Mesothelial cell of epicardium (in vitro differentiated cells): ENCODE measurements at regions not wholly inside any gene's neighbourhood (a gene's known extent, or its start where the extent isn't known, plus 50 kb on each side); places are given as distances from the start of the nearest gene placed in this dataset.
"Not testable (repeated sequence)": the region's sequence is repeated elsewhere in the genome, so short reads cannot be mapped to it uniquely, and the experiment has no call there.

Source experiments
- DNase-seq, 2 experiments: peaks; one replicate each; pipeline ENCODE4 v3.0.0; 2021; ENCODE audit warnings: low spot score in 2 of 2; ENCODE audit not compliant: unreplicated experiment in 2 of 2
- H3K27ac Mint-ChIP-seq: 2 replicates; pipeline ENCODE4 v1.8.0; 2021; ENCODE audit warnings: mixed read lengths
- H3K27me3 Mint-ChIP-seq: 2 replicates; pipeline ENCODE4 v1.8.0; 2021; ENCODE audit warnings: low read depth, mixed read lengths
- H3K36me3 Mint-ChIP-seq: 2 replicates; pipeline ENCODE4 v1.8.0; 2021; ENCODE audit warnings: mixed read lengths
- H3K4me1 Mint-ChIP-seq: 2 replicates; pipeline ENCODE4 v1.8.0; 2021; ENCODE audit warnings: mixed read lengths
- H3K4me3 Mint-ChIP-seq: 2 replicates; pipeline ENCODE4 v1.8.0; 2021; ENCODE audit warnings: mild to moderate bottlenecking, moderate library complexity, mixed read lengths
- H3K9me3 Mint-ChIP-seq: 2 replicates; pipeline ENCODE4 v1.8.0; 2021; ENCODE audit warnings: mixed read lengths
- CTCF ChIP-seq: fragments of 200-600 bp; sonication (generic); IDR thresholded peaks from one replicate; pipeline ENCODE4 v1.5.0; 2021; ENCODE audit warnings: antibody characterized with exemption; ENCODE audit not compliant: unreplicated experiment

DNA sequence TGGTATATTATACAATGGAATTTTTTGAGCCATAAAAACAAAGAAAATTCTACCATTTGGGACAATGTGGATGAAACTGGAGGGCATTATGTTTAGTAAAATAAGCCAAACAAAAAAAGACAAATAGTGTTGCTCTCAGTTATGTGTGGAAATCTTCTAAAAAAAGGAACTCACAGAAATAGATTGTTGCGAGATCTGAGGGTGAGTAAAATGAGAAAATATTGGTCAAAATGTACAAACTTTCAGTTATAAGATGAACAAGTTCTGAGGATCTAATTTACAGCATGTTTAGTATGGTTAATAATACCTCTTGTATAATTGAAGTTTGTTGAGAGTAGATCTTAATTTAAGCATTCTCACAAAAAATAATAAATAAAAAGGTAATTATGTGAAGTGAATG is 291.2 kb downstream of the KIF20B start:
- Mint-ChIP-seq H3K9me3 (peaks cover 16% of the 10 kb centered on the region), H3K4me3 (no peak overlapping the region), H3K27me3 (no peaks in the 10 kb centered on the region), H3K36me3 (peaks cover 2% of the 10 kb centered on the region), H3K27ac (no peak overlapping the region), H3K4me1 (no peaks in the 10 kb centered on the region)
- TF ChIP-seq CTCF: no peak
- DNase-seq: no peak

DNA sequence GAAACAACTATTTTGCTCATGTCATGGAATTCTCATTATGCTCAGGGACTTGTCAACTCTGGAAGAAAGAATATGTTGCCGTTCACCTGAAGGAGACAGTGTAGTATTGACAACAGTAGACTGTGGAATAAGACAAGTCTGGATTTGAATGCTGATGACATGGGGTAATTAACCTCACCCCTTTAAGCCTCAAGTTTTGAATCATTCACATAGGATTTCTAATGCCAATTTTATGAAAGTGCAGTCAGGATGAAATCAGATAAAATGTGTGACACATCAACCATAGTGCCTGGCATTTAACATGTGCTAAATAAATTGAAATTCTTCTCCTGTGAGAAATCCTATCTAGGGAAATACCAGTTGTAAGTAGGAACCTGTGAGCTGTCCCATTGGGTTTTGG is 305.8 kb downstream of the KIF20B start:
- Mint-ChIP-seq H3K9me3 (peaks cover 19% of the 10 kb centered on the region), H3K4me3 (no peak overlapping the region), H3K4me1 (no peaks in the 10 kb centered on the region), H3K36me3 (no peaks in the 10 kb centered on the region), H3K27ac (no peak overlapping the region), H3K27me3 (no peaks in the 10 kb centered on the region)
- no peak for DNase-seq
- no peak for TF ChIP-seq CTCF

GRCh38 chr10:90011281-90011680 is 309.9 kb downstream of the KIF20B start:
- H3K4me1 Mint-ChIP-seq, H3K27me3 Mint-ChIP-seq, H3K4me3 Mint-ChIP-seq, DNase-seq, H3K36me3 Mint-ChIP-seq, H3K27ac Mint-ChIP-seq: not testable (repeated sequence)
- peaks cover 19% of the 10 kb centered on the region for H3K9me3 Mint-ChIP-seq

GRCh38 chr10:90018819-90019218 is 317.4 kb downstream of the KIF20B start:
- no peak overlapping the region for H3K27ac Mint-ChIP-seq
- TF ChIP-seq CTCF: no peak
- no peaks in the 10 kb centered on the region for H3K9me3 Mint-ChIP-seq
- H3K4me1 Mint-ChIP-seq: no peaks in the 10 kb centered on the region
- no peaks in the 10 kb centered on the region for H3K36me3 Mint-ChIP-seq
- no peaks in the 10 kb centered on the region for H3K27me3 Mint-ChIP-seq
- no peak for DNase-seq
- H3K4me3 Mint-ChIP-seq: no peak overlapping the region

GRCh38 chr10:90020506-90020905 is 319.1 kb downstream of the KIF20B start:
- Mint-ChIP-seq H3K36me3 (no peaks in the 10 kb centered on the region), H3K9me3 (no peaks in the 10 kb centered on the region), H3K4me1 (no peaks in the 10 kb centered on the region), H3K4me3 (no peak overlapping the region), H3K27ac (no peak overlapping the region), H3K27me3 (no peaks in the 10 kb centered on the region)
- no peak for DNase-seq
- TF ChIP-seq CTCF: no peak

DNA sequence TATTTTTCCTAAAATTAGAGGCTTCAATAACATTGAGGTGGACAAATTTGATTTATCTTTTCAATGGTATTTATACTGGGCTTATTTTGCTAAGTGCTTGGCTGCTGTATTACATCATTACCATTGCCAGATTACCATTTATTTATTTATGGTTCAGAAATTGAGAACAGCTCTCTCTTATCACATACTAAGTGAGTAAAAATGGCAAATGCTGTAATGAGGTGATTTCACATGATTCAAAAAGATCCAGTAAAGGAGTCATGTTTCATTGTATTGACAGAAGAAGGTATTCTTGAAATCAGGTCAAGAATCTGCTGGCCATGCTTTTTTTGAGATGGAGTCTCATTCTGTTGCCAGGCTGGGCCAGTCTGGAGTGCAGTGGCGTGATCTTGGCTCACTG is 322.6 kb downstream of the KIF20B start:
- DNase-seq: no peak
- H3K9me3 Mint-ChIP-seq: peaks cover 17% of the 10 kb centered on the region
- H3K4me1 Mint-ChIP-seq: peaks cover 5% of the 10 kb centered on the region
- no peaks in the 10 kb centered on the region for H3K27me3 Mint-ChIP-seq
- no peak for TF ChIP-seq CTCF
- no peak overlapping the region for H3K4me3 Mint-ChIP-seq
- H3K36me3 Mint-ChIP-seq: no peaks in the 10 kb centered on the region
- H3K27ac Mint-ChIP-seq: no peak overlapping the region
